B cell (primary cell): ENCODE measurements at regions not wholly inside any gene's neighbourhood (a gene's known extent, or its start where the extent isn't known, plus 50 kb on each side); places are given as distances from the start of the nearest gene placed in this dataset.

Source experiments
- ATAC-seq: fragments of 200-7000 bp; cut with Tn5 transposase; one replicate; pipeline ENCODE4 v1.10.0; 2021; ENCODE audit warnings: low read depth, mild to moderate bottlenecking, moderate number of reproducible peaks, moderate library complexity
- CTCF ChIA-PET: fragments of 350-600 bp; sonication (Branson Sonifier 250); formaldehyde crosslinking; loops from one replicate; lab custom pipeline; 2021; ENCODE audit warnings: antibody characterized with exemption, inconsistent platforms; lab: Charles Lee
- POLR2A ChIA-PET: fragments of 350-600 bp; sonication (Branson Sonifier 250); formaldehyde crosslinking; loops from one replicate; lab custom pipeline; 2021; ENCODE audit warnings: antibody characterized with exemption; lab: Charles Lee
- DNase-seq: peaks from one replicate; pipeline ENCODE4 v3.0.0; 2013
- H2AFZ ChIP-seq: 2 replicates; pipeline ENCODE4 v1.6.1; 2012; ENCODE audit warnings: mild to moderate bottlenecking, low read depth, low read length; ENCODE audit not compliant: insufficient read depth, poor library complexity, severe bottlenecking
- H3K27ac ChIP-seq, 2 donors: 1 replicate in 1 of 2; 2 replicates in 1 of 2; pipeline ENCODE4 v1.5.1; 2012 to 2013; ENCODE audit warnings: low read length in 2 of 2, mild to moderate bottlenecking in 2 of 2, moderate library complexity in 1 of 2
- H3K27me3 ChIP-seq, 4 experiments: fragments of 200-600 bp in 1 of 4; sonication (generic) in 1 of 4; replicated peaks in 1 of 4; 1 replicate in 2 of 4; 2 replicates in 2 of 4; pipeline versions ENCODE4 v1.6.1 to v1.7.0; 2013 to 2016; ENCODE audit warnings: low read length in 3 of 4, mild to moderate bottlenecking in 2 of 4, mixed read lengths in 1 of 4, moderate library complexity in 1 of 4; ENCODE audit not compliant: insufficient read depth in 4 of 4, control insufficient read depth in 3 of 4; ENCODE audit errors: control extremely low read depth in 1 of 4
- H3K36me3 ChIP-seq, 2 experiments: replicated peaks in 1 of 2; 1 replicate in 1 of 2; 2 replicates in 1 of 2; pipeline versions ENCODE4 v1.6.1 to v1.7.1; 2013; ENCODE audit warnings: low read length in 1 of 2; ENCODE audit not compliant: insufficient read depth in 2 of 2, control insufficient read depth in 1 of 2; ENCODE audit errors: control extremely low read depth in 1 of 2, extremely low read depth in 1 of 2
- H3K4me1 ChIP-seq, 2 donors: fragments of 200-600 bp in 1 of 2; sonication (generic) in 1 of 2; 1 replicate in 1 of 2; 2 replicates in 1 of 2; pipeline versions ENCODE4 v1.5.1 to v1.6.1; 2013 to 2017; ENCODE audit warnings: low read length in 2 of 2; ENCODE audit not compliant: control insufficient read depth in 2 of 2, insufficient read depth in 2 of 2
- H3K4me2 ChIP-seq: replicated peaks from 2 replicates; pipeline ENCODE3; 2012; ENCODE audit warnings: mild to moderate bottlenecking, low read depth, low read length; ENCODE audit not compliant: poor library complexity, severe bottlenecking
- H3K4me3 ChIP-seq, 5 experiments: fragments of 200-600 bp in 1 of 5; sonication (generic) in 1 of 5; 1 replicate in 3 of 5; 2 replicates in 2 of 5; pipeline versions ENCODE4 v1.5.1 to v1.7.0; 2011 to 2016; ENCODE audit warnings: low read length in 4 of 5, mild to moderate bottlenecking in 4 of 5, low read depth in 2 of 5, control low read depth in 1 of 5, moderate library complexity in 1 of 5; ENCODE audit not compliant: insufficient read depth in 1 of 5; ENCODE audit errors: control extremely low read depth in 1 of 5, extremely low read depth in 1 of 5
- H3K79me2 ChIP-seq: fragments of 200-600 bp; sonication (generic); one replicate; pipeline ENCODE4 v1.6.0; 2016; ENCODE audit warnings: low read length; ENCODE audit not compliant: control insufficient read depth, insufficient read depth
- H3K9ac ChIP-seq: fragments of 200-600 bp; sonication (generic); 2 replicates; pipeline ENCODE4 v1.6.1; 2017; ENCODE audit warnings: mild to moderate bottlenecking, low read length, moderate library complexity
- H3K9me3 ChIP-seq, 3 donors: one replicate each; pipeline versions ENCODE4 v1.6.1 to v1.7.1; 2013; ENCODE audit warnings: low read length in 2 of 3; ENCODE audit not compliant: control insufficient read depth in 2 of 3, insufficient read depth in 1 of 3; ENCODE audit errors: control extremely low read depth in 1 of 3
- H4K20me1 ChIP-seq: 2 replicates; pipeline ENCODE4 v1.6.0; 2012; ENCODE audit warnings: mild to moderate bottlenecking, low read length; ENCODE audit not compliant: insufficient read depth, control insufficient read depth, poor library complexity, severe bottlenecking
- H3K27ac Mint-ChIP-seq: one replicate; pipeline ENCODE4 v1.8.0; 2021; ENCODE audit warnings: mixed read lengths
- H3K27me3 Mint-ChIP-seq: one replicate; pipeline ENCODE4 v1.8.0; 2021; ENCODE audit warnings: mixed read lengths
- H3K4me1 Mint-ChIP-seq: one replicate; pipeline ENCODE4 v1.8.0; 2021; ENCODE audit warnings: mixed read lengths
- H3K4me3 Mint-ChIP-seq: one replicate; pipeline ENCODE4 v1.8.0; 2021; ENCODE audit warnings: mixed read lengths
- H3K9me3 Mint-ChIP-seq: one replicate; pipeline ENCODE4 v1.8.0; 2022; ENCODE audit warnings: mixed read lengths; ENCODE audit not compliant: insufficient read depth
- EZH2 ChIP-seq: IDR thresholded peaks from 2 replicates; pipeline ENCODE4 v1.6.1; 2012; ENCODE audit warnings: borderline replicate concordance, low read depth, mild to moderate bottlenecking, moderate library complexity, low read length; ENCODE audit not compliant: insufficient read depth, poor library complexity, severe bottlenecking
- WGBS: methylation state at CpG from one replicate; pipeline ENCODE4 v1.1.5; 2013; ENCODE audit warnings: missing lambda C conversion rate; ENCODE audit not compliant: insufficient coverage; 5-methylcytosine and 5-hydroxymethylcytosine counted together
- intact Hi-C: fragments of 100-400 bp; cut with micrococcal nuclease; formaldehyde crosslinking; loops from one replicate; pipeline ENCODE4 v1.10.0; 2022
- TF ChIP-seq, protein P1 (sequence below): fragments of 200-600 bp; IDR thresholded peaks from one replicate; pipeline ENCODE4 v1.8.0; 2022; ENCODE audit warnings: antibody characterized with exemption, mild to moderate bottlenecking

GRCh38 chr9:103757062-103757461, 337.0 kb upstream of the SMC2 start:
- Histone ChIP-seq H2AFZ (no peak overlapping the region), H3K9me3 (peaks cover 0 to 2% (median 0%) of the 10 kb centered on the region in 3 donors), H3K9ac (no peak overlapping the region), H3K4me2 (no peak overlapping the region), H3K27ac (no peak overlapping the region), H3K4me3 (no peak overlapping the region), H3K36me3 (no peaks in the 10 kb centered on the region), H3K79me2 (no peaks in the 10 kb centered on the region), H3K4me1 (no peaks in the 10 kb centered on the region), H4K20me1 (no peaks in the 10 kb centered on the region), H3K27me3 (no peaks in the 10 kb centered on the region)
- WGBS = 85% methylated on average over 2 of the region's 3 CpGs
- no peak for DNase-seq
- no peak for ATAC-seq
- POLR2A ChIA-PET = no interaction called here
- TF ChIP-seq EZH2 = no peak
- TF ChIP-seq, protein P1, sequence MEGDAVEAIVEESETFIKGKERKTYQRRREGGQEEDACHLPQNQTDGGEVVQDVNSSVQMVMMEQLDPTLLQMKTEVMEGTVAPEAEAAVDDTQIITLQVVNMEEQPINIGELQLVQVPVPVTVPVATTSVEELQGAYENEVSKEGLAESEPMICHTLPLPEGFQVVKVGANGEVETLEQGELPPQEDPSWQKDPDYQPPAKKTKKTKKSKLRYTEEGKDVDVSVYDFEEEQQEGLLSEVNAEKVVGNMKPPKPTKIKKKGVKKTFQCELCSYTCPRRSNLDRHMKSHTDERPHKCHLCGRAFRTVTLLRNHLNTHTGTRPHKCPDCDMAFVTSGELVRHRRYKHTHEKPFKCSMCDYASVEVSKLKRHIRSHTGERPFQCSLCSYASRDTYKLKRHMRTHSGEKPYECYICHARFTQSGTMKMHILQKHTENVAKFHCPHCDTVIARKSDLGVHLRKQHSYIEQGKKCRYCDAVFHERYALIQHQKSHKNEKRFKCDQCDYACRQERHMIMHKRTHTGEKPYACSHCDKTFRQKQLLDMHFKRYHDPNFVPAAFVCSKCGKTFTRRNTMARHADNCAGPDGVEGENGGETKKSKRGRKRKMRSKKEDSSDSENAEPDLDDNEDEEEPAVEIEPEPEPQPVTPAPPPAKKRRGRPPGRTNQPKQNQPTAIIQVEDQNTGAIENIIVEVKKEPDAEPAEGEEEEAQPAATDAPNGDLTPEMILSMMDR = no peak
- Mint-ChIP-seq H3K27ac (no peak overlapping the region), H3K27me3 (no peaks in the 10 kb centered on the region), H3K4me1 (no peaks in the 10 kb centered on the region), H3K4me3 (no peak overlapping the region), H3K9me3 (no peaks in the 10 kb centered on the region)
- CTCF ChIA-PET = no interaction called here
- intact Hi-C loops = no loop called here

GRCh38 chr9:103761466-103761865, 332.6 kb upstream of the SMC2 start:
- DNase-seq (no peak), ATAC-seq (no peak)
- no peak overlapping the region for H3K4me3 Mint-ChIP-seq
- no peaks in the 10 kb centered on the region for H3K27me3 ChIP-seq
- no peak overlapping the region for H3K27ac Mint-ChIP-seq
- H3K4me3 ChIP-seq = no peak overlapping the region
- intact Hi-C loops = no loop called here
- WGBS = no CpG with 5 or more reads among the region's 2 CpGs
- no peak overlapping the region for H3K27ac ChIP-seq
- POLR2A ChIA-PET = no interaction called here
- no peaks in the 10 kb centered on the region for H3K36me3 ChIP-seq
- no peaks in the 10 kb centered on the region for H3K4me1 Mint-ChIP-seq
- no peaks in the 10 kb centered on the region for H4K20me1 ChIP-seq
- H2AFZ ChIP-seq = no peak overlapping the region
- H3K4me2 ChIP-seq = no peak overlapping the region
- CTCF ChIA-PET = no interaction called here
- no peak overlapping the region for H3K9ac ChIP-seq
- no peak for TF ChIP-seq EZH2
- TF ChIP-seq, protein P1 = no peak
- H3K9me3 ChIP-seq = peaks cover 0 to 2% (median 0%) of the 10 kb centered on the region in 3 donors
- H3K4me1 ChIP-seq = no peaks in the 10 kb centered on the region
- H3K79me2 ChIP-seq = no peaks in the 10 kb centered on the region
- no peaks in the 10 kb centered on the region for H3K27me3 Mint-ChIP-seq
- H3K9me3 Mint-ChIP-seq = peaks cover under 1% of the 10 kb centered on the region
